GM21619 (cell line): ENCODE measurements at regions not wholly inside any gene's neighbourhood (a gene's known extent, or its start where the extent isn't known, plus 50 kb on each side); places are given as distances from the start of the nearest gene placed in this dataset.

Source experiments
- ATAC-seq: cut with Tn5 transposase; IDR thresholded peaks from one replicate; pipeline ENCODE4 v1.9.1; 2021; ENCODE audit not compliant: unreplicated experiment

DNA sequence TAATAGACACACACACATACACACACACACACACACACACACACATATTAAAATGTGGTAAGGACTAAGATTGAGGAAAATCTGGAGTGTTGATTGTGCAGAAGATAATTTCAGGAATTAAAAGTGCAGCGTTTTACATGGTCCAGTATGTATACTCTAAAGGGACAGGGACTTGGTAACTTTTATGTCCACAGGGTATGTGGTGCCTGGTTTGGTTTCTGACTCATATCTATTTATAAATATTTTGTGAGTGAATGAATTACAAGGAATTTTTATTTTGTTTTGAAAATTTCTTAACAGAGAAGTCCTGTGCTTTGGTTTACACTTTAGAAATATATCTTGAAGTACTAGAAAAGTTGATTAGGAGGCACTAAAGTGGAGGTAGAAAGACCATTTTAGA, 287.7 kb upstream of the NXPH2 start:
- no peak for ATAC-seq

DNA sequence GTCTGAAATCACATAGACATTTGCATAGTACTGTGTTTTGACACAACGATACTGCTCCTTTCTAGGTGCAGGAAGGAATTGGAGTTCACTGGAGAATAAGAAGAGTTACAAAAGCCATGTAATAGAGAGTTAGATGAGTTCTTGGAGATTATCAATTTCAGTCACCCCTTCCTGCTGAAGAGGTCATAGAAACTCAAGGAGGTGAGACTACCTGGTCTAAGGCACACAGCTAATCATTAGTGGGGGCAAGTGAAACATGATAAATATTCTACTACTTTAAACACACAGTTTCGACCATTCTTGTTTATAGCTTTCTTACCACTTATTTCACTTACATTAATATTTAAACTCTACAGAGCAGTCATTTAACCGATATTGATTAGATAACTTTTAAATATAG, 286.9 kb upstream of the NXPH2 start:
- ATAC-seq = peak; percentile 57

DNA sequence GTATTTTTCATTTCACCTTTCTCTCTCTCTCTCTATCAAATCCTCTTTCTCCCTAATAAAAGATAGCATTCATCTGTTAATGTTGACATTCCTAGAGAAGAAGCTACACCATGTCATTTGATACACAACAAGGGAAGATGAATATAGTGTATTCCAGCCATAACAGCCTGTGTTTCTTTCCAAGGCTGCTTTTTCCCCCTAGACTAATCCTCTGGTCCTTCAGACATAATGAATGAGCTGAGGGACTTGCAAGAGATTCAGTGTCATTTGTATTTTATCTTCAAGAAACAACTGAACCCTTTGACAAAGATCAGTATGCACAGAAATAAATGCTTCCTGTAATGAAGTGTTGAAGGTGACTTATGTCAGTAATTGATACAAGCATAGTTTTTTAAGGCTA, 284.0 kb upstream of the NXPH2 start:
- no peak for ATAC-seq

DNA sequence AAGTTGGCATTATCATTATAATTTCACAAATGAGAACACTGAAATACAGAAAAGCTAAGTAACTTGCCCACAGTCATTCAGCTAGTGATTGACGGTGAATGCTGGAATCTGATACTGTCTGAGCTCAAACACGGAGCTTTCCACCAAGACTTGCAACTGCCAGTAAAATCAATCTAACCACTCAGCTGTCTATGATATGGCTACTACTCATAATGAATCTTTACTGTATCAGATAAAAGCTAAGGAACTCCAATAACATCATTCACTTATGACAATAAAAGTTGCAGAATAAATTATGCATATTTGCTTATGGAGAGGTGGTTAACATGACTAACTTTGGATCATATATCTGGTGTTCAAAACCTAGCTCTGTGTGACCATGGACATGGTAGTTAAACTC, 279.4 kb upstream of the NXPH2 start:
- no peak for ATAC-seq

DNA sequence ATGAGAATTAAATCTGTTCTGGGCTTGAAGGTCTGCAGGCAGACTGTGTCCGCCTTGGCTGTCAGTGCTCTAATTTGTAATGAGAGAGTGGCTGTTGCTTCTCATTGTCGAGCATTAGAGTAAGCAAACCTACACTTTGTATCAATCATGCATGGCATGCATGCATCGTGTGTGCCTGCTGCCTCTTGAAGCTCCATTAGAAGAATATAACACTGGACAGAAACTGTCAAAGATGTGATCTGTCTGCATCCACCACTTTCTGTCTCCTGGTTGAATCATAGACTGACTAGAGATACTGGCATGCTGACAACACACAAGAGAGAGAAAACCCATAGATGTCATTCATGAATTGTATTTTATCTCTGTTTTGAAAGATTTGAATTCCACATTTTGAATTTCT, 275.0 kb upstream of the NXPH2 start:
- ATAC-seq = no peak

DNA sequence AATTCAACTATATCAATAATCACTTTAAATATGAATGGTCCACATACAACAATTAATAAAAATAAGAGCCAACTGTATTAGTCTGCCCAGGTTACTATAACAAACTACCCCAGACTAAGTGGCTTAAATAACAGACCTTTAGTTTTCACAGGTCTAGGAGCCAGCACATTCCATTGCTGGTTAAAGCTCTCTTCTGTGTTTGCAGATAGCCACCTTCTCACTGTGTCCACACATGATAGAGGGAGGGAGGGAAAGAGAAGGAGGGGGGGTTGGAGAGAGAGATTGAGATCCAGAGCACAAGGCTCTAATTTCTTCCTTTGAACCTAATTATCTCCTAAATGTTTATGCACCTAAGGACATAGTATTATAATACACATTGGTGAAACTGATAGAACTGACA, 267.8 kb upstream of the NXPH2 start:
- ATAC-seq = no peak

DNA sequence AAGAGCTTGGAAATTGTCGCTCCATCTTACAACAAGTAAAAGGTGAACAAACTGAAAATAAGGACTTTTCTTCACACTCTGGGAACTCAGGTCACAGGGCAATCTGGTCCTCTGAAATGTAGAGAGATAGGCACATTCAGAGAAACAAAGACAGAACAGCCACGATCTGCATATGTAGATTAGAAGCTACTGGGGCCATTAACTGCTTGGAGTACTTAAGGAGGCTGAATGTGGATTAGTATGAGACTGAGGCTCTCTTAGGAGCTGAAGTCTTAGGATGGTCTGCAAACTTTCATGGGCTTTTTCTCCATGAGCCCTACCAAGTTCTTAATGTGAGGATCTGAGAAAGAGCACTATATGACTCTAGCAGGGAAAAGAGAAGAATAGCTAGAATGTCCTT, 265.3 kb upstream of the NXPH2 start:
- no peak for ATAC-seq

DNA sequence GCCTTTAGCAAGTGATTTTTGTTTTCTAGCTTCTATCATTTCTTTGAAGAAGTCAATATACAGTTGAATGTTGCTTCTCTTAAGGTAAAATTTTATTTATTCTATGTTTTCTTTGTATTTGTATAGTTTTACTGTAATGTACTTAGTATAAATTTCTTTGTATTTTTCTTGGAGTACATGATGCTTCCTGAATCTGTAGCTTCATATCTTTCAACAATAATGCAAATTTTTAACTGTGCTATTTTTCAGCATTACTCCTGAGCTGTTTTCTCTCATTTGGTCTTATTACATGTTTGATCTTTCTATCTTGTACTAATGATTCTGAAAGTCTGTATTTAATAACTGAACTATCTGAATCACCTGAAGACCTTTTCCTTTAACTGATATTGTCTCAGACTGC, 253.9 kb upstream of the NXPH2 start:
- ATAC-seq = no peak

DNA sequence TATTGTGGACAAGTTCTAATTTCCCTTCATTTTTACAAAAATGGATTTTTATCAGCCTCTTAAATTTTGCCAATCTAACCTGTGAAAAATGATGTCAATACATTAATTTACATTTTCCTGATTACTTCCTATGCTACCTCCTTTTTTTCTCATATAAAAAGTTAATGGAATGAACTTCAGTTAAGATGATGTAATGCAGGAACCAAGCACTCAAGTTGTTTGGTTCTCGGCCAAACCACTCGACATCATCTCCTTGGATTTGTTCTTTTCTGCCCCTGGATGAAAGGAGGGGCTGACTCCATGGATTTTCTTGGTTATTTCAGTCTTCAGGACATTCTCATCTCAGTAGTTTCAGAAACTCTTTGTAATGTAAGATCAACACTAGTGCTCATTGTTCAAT, 253.1 kb upstream of the NXPH2 start:
- ATAC-seq = no peak

DNA sequence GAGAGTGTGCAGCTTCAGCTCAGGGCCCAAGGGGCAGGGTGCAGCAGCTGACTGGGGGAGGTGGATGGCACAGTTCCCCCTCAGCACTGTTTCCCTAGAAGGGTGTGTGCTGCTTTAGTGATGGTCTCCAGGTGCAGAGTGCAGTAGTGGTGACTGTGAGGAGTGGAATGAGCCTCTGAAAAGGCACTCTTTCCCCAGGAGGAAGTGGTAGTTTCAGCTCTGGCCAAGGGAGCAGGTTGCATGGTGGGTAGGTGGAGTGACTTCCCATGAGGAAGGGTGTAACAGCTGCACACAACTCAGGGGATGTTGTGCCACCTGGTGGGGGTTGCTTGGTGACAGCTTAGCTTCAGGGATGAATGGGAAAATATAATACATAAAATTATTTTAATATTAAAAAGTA, 251.5 kb upstream of the NXPH2 start:
- ATAC-seq = peak; percentile 69

DNA sequence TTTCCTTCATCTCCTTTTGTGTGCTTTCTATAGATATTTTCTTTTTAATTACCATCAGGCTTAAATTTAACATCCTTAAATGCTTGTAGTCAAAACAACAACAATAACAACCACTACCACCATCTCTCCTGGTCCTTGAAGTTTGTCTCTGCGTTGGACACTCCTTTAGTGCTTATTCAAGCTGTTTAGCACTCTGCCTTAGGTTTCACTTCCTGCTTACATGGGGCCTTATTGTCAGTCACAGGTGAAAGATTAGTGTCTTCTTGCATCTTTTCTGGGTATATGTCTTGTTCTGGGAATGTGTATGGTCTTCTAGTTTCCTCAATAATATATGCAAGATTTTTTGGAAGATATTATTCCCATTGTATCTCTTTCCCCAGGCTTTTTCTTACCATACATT, 240.1 kb upstream of the NXPH2 start:
- ATAC-seq = no peak

DNA sequence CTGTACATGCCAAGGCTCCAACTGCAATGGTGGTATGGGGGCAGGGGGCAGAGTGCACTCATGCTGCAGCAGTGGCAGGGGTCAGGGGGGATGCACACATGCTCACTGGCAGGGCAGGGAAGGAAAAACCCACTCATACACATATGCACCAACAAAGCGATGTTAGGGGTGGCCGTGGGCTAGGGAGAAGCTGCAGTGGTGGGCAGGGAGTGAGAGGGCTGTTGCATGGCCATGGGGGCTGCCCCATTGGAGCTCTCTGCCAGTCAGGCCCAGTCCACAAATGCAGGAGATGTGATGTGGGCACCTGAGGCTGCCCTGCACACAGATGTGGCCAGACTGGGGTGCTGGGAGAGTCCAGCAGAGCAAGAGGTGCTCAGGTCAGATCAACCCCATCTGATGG, 238.1 kb upstream of the NXPH2 start:
- no peak for ATAC-seq

DNA sequence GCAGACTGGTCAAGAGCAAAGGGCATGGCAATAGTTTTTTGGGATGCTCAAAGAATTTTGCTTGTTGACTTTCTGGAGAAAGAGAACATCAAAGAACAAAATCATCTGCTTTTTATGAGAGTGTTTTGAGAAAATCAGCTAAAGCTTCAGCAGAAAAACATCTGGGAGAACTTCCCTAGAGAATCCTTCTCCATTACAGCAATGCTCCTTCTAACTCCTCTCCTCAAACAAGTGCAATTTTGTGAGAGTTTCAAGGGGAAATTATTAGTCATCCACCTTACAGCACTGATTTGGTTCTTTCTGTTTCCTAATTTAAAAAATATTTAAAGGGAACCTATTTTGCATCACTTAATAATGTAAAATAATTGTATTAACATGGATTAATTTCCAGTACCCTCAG, 226.9 kb upstream of the NXPH2 start:
- no peak for ATAC-seq

DNA sequence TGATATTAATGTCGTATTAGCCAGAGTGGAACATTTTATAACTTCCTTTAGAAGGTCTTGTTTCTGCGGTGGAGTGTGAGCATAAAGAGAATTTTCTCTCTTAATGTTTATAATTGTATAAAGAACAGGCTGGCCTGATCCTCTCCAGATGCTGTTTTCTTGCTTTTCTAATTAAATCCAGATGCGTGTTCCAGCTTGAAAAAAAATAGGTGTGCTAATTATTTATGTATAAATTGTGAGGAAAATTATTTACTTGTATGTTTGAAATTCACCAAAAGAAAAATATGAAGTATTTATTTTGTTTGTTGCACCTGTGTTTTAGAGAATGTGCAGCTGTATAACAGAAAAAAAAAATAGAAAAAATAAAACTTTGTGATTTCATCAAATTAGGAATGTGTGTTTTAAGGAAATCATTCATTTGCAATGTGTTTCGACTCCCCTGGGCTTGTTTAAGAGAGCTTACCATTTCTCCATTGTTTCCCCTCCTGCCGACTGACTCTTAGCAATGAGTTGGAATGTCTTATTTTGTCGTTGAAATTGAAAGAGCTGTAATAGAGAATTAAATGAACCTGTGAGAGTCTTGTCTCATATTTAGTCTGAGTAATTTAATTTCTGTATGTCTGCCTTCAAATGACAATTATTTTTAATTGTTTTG, 220.1 kb upstream of the NXPH2 start:
- ATAC-seq = no peak

DNA sequence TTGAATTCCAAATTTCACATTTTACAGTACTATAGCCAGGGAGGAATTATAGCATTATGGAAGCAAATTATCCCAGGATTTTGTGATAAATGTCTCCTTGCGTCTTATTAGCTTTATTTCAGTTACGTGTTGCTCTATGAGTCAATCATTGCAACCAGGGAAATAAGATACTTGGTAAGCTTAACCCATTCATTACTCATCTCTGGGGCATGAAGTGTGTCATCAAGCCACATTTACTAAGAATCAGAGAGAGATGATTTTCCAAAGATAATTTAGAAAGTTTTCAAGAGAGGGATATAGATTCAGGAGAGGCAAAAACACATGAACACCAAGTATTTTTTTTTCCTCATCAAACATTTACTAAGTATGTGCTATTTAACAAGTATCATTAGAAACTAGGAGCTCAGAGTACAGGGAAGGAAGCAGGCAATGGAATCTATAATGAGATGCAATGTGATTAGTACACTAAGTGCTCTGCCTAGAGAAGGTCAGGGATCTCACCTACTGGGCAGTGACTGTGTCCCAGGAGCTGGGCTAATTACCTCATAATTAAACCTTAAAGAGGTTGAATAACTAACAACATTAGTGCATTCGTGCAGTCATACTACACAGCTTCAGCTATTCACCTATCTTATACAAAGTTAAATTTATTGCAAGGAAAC, 217.8 kb upstream of the NXPH2 start:
- no peak for ATAC-seq

DNA sequence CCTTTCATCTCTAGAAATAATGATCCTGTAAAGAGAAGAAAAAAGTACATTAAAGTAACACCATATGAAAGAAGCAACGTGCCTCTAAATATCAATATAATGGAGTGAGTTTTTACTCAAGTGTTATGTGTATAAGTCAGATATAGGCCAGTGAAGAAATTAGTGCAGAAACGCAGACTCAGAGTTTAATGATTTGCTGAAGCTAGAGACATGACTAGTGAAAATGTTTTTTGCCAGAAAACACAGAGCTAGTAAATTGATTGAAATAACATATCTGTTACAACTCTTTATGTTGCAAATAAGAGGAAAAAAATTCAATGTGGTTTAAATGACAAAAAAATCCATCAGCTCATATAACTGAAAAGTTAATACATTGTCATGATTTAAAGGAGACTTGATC, 217.2 kb upstream of the NXPH2 start:
- no peak for ATAC-seq

DNA sequence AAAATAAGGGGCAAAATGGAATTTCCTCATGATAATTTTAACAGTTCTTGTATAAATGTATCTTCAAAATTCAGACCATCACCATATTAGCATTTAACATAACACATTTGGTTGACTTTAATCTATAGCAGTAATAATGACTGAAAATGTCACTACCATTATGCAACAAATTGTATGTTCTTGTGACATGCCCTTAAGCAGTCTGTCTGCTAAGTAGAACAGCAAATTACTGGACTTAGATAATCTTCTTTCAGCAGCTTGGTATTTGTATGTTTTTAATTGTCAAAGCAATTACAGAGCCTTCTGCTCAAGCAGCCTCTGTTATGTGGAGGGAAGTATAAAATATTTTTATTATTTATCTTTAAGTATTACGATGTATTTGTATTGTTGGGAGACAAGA, 214.3 kb upstream of the NXPH2 start:
- no peak for ATAC-seq

DNA sequence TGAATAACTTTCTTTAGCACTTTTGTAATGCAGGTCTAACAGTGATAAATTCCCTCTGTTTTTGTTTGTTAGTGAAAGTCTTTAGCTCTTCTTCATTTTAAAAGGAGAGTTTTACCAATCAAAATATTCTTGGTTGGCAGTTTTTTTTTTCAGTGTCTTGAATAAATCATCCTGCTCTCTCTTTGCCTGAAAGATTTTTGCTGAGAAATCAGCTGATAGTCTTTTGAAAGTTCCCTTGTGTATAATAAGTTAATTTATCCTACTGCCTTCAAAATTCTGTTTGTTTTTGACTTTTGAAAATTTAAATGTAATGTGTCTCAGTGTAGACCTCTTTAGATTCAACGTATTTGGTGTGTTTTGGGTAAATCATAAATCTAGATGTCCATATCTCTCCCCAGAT, 205.7 kb upstream of the NXPH2 start:
- no peak for ATAC-seq

DNA sequence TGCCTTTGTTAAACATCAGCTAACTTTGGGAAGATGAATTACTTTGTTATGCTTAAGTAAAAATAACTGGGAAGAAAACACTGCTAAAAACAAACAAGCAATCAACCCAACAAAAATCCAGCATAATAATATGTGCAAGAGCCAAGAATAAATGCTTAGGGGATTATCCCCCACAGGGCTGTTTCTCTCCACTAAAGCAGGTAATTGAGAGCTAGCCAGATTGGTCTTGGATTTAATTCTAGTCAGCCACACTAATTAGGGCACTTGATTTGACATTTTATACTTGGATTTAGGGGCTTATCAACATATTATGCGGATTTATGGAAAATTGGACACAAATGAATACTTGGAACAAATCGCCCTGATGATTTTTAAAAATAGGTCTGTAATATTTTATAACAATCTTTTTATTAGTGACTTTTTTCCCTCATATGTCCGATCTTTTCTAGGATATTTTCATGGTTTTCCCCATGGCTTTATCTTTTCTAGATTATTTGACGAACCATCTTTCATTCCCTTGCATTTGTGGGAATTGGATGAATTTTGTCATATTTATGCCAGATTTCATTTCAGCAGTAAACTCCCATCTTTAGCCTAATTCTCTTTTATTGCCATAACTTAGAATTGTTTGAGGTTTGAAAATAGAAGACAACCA, 199.1 kb upstream of the NXPH2 start:
- no peak for ATAC-seq

DNA sequence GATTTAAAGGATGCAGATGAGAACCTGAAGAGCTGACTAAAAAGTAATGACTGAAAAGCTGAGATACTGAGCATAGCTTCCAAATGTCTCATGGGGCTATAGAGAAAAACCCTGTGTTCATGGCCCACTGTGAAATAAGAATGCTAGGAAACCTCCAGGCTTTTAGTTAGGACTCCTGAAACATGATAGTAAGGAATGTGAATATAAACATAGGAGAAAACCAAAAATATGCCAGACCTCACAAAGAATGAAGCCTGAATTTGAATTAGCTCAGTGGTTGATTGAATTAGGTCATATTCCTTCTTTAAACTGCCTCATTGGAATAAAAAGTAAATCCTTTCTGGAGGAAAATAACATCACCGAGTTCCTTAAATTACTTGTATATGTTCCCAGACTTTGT, 194.5 kb upstream of the NXPH2 start:
- ATAC-seq = no peak

DNA sequence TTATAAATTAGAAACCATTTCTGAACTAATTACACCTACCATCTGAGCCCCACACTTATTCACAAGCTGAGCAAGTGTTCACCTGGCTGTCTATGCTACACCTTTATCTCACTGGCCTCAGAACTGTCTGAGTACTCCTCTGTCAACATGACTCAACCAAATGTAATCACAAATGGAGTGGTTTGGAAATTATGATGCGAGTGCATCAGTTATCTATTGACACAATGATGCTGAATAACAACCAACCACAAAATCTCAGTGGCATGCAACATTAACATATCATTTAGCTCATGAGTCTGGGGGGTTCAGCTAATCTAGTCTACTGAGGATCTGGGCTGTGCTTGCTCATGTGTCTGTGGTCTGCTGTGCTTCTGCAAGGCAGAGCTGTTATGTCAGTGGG, 184.2 kb upstream of the NXPH2 start:
- ATAC-seq = no peak

DNA sequence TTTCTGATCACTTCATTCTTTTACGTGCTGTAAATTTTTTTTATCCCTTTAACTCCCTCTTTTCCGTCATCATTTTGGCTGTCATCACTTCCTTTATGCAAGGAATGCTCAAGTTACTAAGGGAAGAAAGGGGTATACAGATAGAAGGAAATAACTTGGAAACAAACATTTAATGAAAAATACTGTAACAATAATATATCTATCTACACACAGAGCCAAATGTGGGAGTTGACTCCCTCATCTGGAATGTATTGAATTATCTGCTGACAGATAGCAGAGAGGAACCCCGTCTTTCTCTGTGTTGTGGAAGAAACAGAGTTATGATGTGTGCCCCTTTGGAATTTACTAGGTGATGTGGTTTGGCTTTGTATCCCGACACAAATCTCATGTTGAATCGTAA, 182.5 kb upstream of the NXPH2 start:
- no peak for ATAC-seq

DNA sequence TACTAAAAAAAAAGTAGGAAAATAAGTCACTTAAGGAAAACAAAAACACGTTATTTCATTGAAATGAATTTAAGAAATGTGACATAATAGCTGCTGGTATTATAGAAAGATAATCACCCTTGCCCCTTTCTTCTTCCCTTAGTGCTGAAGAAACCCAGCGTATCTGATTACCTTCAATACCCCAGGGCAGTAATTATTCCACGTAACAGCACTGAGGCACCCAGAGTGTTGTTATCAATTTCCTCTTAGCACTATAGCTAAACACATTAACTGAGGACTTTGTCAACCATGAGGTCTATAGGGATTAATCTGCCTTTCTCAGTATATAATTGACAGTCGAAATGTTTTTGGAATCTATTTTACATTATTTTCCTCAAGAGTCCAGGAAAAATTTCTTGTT, 180.0 kb upstream of the NXPH2 start:
- no peak for ATAC-seq
